HG03039 (cell line): ENCODE measurements at regions not wholly inside any gene's neighbourhood (a gene's known extent, or its start where the extent isn't known, plus 50 kb on each side); places are given as distances from the start of the nearest gene placed in this dataset.

Source experiments
- ATAC-seq: cut with Tn5 transposase; IDR thresholded peaks from one replicate; pipeline ENCODE4 v1.9.1; 2021; ENCODE audit warnings: mild to moderate bottlenecking, moderate library complexity; ENCODE audit not compliant: unreplicated experiment

DNA sequence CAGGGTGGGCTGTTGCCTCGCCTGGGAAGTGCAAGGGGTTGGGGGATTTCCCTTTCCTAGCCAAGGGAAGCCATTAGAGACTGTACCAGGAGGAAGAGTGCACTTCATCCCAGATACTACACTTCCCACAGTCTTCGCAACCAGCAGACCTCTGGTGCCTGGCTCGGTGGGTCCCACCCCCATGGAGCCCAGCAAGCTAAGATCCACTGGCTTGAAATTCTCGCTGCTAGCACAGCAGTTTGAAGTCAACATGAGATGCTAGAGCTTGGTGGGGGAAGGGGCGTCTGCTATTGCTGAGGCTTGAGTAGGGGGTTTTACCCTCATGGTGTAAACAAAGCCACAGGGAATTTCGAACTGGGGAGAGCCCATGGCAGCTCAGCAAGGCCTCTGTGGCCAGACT lies 586.4 kb downstream of the HTR1A start:
- no peak for ATAC-seq

DNA sequence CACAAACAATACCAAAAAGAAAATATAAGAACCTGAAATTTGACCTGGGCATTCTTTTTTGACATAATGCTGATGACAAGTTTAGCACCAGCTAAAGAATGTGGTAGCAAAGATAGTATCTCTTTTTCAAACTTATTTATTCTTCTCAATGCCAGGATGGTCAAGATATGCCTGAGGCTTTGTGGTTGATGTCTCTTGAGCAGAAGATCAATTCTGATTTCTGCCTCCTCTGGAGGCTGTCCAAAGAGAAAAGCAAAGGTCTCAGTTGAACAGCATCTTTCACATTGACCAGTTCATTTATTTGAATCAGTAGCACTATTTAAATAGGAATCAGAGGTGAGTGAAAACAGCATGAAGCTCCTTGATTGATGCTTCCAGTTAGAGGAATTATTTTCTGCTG lies 588.2 kb downstream of the HTR1A start:
- no peak for ATAC-seq

DNA sequence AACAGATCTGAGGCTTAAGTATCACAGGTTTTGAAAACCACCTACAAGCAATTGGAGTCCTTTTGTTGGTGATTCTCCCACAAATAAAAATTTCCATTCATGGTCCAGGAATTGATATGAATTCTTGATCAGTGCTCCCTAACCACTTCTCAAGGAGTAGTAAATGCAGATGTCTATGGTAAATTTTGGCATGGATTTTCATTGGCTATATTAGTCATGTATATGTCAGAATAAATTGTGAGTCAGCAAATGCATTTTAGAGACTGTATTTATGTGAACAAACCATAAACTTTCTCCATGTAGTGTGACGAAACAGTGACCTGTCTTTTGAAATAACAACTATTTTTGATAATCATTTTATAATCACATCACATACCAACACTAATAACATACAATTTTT lies 611.1 kb downstream of the HTR1A start:
- ATAC-seq = no peak

DNA sequence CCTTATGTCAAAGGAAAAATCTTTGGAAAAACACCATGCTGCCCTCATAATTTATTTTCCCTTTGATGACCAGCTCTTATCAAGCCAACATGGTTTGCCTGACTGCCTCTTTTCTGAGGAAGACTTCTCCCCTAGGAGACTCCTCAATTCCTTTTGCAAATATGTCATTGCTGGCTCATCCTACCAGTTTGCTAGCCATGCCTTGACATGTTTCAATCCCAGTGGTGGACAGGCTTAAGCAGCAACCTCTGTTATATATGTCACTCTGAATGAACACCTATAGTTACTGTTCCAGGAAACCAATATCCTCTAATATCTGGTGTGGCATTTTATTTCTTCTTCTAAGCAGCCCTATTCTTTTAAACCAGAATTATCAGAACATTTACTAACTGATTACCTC lies 615.8 kb downstream of the HTR1A start:
- no peak for ATAC-seq

DNA sequence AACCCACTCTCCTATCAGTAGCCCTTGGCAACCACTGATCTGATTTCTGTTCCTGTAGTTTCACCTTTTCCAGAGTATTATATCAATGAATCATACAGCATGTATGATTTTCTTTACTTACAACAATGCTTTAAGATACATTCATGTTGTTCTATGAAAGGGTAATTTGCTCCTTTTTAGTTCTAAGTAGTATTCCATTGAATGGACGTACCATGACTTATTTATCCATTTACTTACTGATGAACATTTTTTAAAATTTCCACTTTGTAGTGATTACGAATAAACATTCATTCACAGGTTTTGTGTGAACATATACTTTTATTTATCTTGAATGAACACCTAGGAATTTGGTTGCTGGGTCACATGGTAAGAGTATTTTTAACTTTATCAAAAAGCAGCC lies 620.8 kb downstream of the HTR1A start:
- no peak for ATAC-seq

DNA sequence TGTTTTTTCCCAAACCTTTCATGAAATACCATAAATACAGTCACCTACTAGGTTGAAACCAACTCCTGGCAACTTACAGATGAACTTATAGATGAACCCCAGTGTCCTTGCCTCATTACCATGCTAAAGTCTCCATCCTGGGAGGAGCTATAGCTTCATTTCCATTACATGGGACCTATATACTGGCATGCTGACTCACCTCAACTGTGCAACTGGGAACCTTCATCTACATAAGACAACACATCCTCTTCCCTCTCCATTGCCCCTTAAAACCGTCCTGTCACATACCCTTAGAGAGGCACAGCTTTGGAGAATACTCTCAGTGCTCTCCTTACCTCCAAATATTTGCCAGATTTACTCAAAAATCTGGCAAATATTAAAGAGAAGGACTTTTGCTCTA lies 638.3 kb downstream of the HTR1A start:
- ATAC-seq = no peak

DNA sequence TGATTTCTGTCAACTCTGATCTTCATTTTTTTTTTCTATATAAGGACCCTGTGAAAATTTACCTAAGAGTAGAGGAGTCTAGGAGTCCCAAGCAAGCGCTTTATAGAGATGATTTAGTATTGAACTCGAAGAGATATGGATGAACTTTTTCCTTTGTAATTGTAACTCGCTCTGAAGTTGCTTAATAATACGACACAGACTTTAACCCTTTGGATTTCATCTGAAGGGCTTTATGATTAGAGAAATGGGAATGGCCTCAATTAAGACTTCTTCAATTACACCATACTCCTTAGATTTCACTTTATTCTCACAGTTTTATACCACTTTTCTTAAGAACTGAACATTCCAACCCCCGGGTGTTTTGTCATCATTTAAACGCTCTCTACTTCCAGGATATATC lies 647.7 kb downstream of the HTR1A start:
- no peak for ATAC-seq

DNA sequence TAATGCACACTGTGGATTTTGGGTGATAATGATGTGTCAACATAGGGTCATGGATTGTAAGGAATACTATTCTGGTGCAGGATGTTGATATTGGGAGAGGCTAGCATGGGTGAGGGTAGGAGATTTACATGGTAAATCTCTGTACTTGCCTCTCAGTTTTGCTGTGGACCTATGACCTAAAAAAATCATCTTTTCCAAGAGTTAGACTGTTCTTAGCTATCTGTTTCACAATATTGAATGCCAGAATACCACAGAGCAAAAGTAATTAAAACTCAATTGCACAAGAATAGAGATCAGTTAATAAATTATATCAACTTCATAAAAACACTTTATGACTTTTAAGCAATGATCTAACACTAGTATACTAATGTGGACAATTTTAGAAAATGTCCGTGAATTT lies 651.6 kb downstream of the HTR1A start:
- no peak for ATAC-seq

DNA sequence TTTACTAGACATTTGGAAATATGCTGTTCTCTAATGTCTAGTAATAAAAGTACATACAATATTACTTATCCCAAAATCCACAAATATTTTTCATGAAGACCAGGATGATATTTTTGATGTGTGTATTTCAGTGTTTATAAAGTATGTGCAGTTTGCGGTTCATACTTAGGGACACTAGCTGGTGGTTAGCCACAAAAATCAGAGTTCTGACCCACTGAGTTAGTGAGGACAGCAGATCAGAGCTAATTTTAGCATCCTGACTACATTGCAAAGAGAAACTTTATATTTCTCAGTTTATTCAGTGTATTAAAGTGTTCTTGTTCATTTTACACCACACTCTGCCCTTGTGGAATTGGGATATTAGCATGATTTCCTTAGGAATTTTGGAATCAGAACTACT lies 655.3 kb downstream of the HTR1A start:
- no peak for ATAC-seq

DNA sequence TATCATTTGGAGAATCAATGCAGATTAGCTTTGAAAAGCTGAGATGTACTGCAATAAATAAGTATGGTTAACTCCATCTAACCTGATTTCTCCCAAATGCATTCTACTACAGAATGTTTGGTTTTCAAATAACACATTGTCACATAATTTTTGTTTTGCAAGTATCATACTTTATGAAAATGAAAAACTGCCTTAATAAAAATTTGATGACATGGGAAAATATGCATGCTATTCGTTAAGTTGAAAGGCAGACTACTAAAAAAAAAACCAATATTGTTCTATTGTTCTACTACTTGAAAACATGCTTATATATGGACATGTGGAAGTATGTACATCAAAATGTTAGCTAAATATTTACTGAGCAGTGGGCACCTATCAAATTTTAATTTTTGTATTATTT lies 668.9 kb downstream of the HTR1A start:
- no peak for ATAC-seq

DNA sequence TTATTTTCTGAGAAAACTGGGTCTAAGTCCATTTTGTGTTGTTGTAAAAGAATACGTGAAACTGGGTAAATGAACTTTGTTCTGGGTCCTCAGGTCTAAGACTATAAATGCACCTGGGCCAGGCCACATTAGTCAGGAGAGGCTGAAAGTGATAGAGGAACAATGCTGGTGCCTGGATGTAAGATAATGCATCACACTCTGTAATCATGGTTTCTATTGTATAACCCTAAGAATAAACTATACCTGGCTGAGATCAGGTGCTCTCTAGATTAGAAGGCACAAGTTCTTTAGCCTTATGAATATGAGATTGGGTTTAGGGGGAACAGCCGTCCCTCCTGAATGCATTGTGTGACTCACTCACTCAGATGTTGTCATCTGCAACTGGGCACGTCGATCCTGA lies 675.5 kb downstream of the HTR1A start:
- no peak for ATAC-seq

DNA sequence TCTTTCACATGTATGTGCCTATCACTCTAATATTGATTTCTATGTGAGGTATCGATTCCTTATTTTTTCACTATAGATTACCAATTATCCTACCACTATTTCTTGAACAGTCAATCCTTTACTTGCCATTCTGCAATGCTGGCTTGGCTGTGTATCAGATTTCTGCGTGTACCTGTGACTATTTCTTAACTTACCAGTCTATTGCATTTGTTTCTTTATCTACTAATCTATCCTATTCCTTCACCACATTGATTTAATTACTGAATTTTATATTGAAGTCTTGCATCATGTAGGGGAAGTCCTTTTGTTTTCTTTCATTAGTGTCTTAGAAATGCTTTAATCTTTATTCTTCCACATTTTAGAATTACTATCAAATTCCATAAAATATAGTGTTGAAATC lies 684.8 kb downstream of the LRRC70 start:
- no peak for ATAC-seq

DNA sequence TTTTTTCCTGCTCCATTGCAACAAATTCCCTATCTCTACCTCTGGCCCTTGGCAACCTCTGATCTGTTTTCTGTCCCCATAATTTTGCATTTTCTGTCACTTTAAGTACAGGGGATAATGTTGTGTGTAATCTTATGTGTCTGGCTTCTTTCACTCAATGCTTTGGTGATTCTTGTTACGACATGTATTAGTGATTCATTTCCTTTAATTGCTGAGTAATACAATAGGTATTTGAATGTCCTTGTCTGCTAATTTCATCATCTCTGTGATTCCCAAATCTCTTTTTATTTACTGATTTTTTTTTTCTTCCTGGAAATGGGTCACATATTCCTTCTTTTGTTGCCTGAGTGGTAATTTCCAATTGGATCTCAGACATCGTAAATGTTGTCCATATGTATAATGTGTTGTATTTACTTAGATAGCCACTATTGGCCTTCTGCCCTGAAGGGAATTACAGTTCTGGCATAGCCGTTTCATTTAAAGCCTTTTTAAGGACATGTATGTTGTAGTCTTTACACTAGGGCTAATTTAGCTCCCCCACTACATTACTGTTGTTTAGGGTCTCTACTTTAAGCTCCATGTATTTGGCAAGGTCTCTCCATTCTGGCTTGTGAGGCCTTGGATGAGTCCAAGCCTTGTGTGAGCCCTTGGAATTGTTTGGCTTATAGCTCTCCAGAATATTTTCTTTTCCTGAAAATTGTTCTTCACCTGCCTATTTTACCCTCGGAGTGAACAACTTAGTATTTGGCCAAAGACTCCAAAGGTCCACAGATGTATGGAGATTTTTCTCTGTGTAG lies 683.8 kb downstream of the LRRC70 start:
- no peak for ATAC-seq

DNA sequence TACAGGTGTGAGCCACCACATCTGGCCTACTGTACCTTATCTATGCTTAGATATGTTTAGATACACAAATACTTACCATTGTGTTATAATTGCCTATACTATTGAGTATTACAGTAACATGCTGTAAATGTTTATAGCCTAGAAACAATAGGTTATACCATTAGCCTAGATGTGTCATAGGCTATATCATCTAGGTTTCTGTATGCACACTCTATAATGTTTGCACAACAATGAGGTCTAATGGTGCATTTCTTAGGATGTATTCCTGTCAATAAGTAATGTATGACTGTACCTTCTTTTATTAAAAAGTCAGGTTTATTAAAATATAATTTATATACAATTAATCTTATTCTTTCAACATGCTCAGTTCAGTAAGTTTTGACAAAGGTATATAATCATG lies 683.1 kb downstream of the LRRC70 start:
- ATAC-seq = no peak

DNA sequence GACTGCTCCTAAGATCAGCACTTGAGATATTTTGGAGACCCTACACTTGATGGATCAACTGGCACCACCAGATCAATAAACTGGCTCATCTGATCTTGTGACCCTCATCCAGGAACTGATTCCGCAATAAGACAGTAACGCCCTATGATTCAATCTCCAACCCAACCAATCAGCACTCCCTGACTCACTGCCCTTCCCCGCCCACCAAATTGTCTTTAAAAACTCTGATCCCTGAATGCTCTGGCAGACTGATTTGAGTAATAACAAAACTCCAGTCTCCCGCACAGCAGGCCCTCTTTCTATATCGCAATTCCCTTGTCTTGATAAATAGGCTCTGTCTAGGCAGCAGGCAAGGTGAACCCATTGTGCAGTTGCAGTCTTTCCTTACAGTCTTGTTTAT lies 677.0 kb downstream of the LRRC70 start:
- ATAC-seq = no peak

DNA sequence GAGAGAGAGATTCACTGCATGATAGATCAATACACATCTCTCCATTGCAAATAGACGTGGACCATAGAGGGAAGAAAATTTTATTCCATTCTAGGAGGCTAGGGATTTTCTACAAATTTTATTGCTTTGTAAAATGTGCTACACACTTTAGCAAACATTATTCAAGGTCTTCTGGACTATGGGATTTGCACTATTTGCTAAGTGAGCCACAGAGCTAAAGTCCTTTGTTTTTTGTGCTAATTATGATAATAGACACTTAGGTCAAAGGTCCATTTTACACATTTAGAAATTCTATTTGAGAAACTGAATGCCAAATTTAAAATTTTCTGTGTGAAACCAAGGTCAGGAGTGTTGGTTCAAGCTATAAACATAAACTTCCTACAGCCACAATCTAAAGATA lies 672.3 kb downstream of the LRRC70 start:
- ATAC-seq = no peak

DNA sequence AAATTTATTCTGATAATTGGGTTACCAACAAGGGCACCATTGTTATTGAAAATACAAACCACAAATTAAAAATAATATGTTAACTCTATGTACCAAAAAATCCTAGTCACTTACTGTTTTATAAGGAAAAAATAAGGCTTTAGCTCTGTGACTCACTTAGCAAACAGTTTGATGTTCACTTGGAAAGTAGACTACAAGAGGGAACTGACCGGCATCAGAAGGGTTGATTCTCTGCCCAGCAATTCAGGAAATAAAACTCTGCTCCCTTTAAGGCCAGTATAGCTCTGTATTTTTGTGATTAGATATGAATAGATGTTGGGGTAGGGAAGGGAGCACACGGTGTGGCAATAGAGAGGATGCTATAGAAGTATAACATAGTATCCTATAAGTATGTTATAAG lies 671.3 kb downstream of the LRRC70 start:
- no peak for ATAC-seq

DNA sequence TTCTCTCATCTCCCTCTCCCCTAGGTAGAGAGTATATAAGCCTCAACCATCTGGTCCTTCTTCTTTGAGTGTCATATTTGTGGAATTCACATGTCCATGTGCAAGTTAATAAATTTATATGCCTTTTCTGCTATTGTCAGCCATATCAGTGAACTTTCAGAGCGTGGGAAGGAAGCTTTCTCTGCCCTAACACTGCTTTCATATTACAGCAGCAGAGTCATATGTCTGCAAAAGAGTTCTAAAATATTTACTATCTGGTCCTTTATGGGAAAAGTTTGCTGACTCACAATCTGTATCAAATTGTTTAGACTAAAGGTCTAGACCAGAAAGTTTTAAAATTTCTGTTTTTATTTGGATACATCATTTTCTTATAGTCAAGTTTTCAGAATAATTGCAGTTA lies 669.0 kb downstream of the LRRC70 start:
- ATAC-seq = no peak

DNA sequence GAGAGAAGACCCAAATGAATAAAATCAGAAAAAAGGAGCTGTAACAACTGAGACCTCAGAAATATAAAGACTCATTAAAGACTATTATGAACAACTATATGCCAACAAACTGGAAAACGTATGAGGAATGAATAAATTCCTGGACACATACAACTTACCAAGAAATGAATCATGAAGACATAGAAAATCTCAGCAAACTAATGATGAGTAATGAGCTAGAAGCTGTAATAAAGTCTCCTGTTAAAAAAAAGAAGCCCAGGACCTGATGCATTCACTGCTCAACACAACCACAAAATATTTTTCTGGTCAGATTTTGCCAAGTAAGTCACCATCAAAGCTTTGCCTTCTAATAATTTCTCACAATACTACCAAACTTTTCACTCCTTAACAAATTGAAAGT lies 666.7 kb downstream of the LRRC70 start:
- ATAC-seq = no peak

DNA sequence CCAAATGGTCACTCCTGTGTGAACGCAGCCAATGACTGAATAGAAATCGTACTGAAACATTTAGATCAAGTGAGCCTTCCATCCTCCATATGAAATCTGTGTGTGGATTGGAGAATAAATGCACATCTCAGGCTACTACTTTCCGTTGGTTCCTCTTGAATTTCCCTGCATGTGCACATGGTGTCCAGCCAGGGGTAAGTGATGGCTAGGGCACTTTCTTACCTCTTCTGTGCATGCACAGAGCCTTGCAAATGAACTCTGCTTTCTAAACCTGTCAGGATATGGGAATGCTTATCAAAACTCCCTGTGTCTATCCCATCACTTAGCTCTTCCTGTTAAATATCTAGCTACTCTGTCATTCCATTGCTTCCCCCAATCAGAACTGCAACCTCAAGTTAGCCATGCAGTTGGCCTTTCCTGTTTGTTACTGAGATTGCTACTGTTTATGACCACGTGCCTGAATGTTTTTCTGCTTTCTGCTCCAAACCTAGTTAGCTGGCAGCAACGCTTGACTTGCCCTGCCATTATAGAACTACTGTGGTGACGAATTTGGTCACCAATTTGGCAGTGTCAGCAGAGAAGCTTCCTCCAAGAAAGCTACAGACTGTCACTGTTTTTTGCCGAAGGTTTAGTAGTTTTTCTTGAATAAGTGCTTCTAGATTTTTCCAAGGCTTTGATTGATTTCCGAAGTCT lies 661.6 kb downstream of the LRRC70 start:
- no peak for ATAC-seq

DNA sequence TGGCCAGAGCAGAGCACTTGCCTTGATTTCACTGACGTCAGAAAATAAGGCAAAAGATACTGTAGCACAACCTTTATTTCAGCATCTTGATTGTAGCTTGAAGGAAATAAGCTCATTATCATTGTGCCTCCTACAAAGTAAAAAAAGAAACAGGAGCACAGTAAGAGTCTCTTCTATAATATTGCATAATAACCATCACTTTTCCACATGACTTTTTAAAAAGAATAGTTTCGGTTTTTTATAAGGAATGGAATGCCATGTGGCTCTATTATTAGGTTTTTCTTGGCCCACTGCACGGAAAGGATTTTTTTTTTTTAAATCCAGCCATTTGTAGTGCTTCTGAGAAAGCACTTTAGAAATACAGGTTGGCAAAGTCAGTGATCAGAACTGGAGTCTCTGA lies 655.3 kb downstream of the LRRC70 start:
- no peak for ATAC-seq

DNA sequence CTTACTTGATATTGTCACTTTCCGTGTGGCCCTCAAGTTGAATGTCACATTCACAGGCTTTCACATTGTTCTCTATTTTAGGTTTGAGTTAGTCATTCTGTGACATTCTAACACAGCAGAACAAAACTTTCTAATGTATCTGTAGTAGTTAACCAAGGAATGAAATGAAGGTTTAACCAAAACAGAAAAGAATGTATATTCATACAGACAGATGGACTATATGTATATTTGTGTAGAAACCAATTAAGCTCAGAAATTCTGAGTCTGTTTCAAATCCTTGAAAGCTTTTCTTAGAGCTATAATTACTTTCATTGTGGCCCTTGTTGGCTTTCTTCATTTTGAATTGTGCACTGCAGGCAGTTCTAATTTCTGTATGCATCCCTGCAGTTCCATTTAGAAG lies 654.7 kb downstream of the LRRC70 start:
- no peak for ATAC-seq

DNA sequence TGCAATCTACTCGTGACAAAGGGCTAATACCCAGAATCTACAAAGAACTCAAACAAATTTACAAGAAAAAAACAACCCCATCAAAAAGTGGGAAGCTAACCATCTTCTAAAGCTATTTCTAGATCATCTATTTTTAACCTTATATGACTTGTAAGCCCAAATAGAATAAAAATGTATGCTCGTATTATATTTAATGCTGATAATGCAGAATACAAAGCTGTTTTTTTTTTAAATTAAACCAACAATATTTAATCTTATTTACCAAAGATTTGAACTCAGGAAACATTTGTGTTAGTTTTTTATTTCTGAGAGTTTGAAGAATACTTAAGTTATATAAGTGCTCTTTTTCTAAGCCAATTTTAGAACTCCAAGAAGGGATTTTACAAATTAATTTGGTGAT lies 652.1 kb downstream of the LRRC70 start:
- no peak for ATAC-seq
